Esophagus squamous epithelium (tissue), 5 donors: ENCODE measurements at regions not wholly inside any gene's neighbourhood (a gene's known extent, or its start where the extent isn't known, plus 50 kb on each side); places are given as distances from the start of the nearest gene placed in this dataset.

Experiments
- DNase-seq: peaks from one replicate; lab custom pipeline; 2025; lab: John Stamatoyannopoulos, UW
- H3K27ac ChIP-seq, 4 donors: fragments of 200-600 bp; sonication (generic); one replicate each; pipeline ENCODE4 v1.5.1; 2016 to 2019; ENCODE audit warnings: mild to moderate bottlenecking in 1 of 4
- H3K27me3 ChIP-seq, 4 donors: fragments of 200-600 bp; sonication (generic); 1 replicate in 3 of 4; 2 replicates in 1 of 4; pipeline versions ENCODE4 v1.5.1 to v1.6.0; 2017 to 2021; ENCODE audit warnings: antibody characterized with exemption in 1 of 4
- H3K36me3 ChIP-seq, 3 donors: fragments of 200-600 bp; sonication (generic); one replicate each; pipeline ENCODE4 v1.5.1; 2016 to 2019
- H3K4me1 ChIP-seq, 3 donors: fragments of 200-600 bp; sonication (generic); one replicate each; pipeline ENCODE4 v1.5.1; 2017 to 2019
- H3K4me3 ChIP-seq, 4 donors: fragments of 200-600 bp; sonication (generic); 1 replicate in 3 of 4; 2 replicates in 1 of 4; pipeline ENCODE4 v1.5.1; 2016 to 2019; ENCODE audit warnings: mild to moderate bottlenecking in 2 of 4, moderate library complexity in 1 of 4
- H3K9me3 ChIP-seq, 3 donors: fragments of 200-600 bp; sonication (generic); one replicate each; pipeline ENCODE4 v1.5.1; 2016 to 2019
- CTCF ChIP-seq, 6 experiments: fragments of 450-650 bp in 4 of 6; fragments of 200-600 bp in 2 of 6; sonication (generic) in 2 of 6; IDR thresholded peaks; one replicate each; pipeline ENCODE4 v1.5.1; 2016 to 2019; ENCODE audit warnings: antibody characterized with exemption in 6 of 6, mild to moderate bottlenecking in 4 of 6, moderate library complexity in 4 of 6
- POLR2A ChIP-seq, 4 donors: fragments of 450-650 bp; IDR thresholded peaks; one replicate each; pipeline ENCODE4 v1.6.1; 2017; ENCODE audit warnings: antibody characterized with exemption in 4 of 4, mild to moderate bottlenecking in 4 of 4, moderate library complexity in 3 of 4
- WGBS, 2 donors: methylation state at CpG; one replicate each; pipeline ENCODE4 v1.1.5; 2018; 5-methylcytosine and 5-hydroxymethylcytosine counted together
- intact Hi-C: fragments of 100-400 bp; cut with DNase I; formaldehyde crosslinking; loops from one replicate; pipeline ENCODE4 v1.15.0; 2022
- donor health status: DM: yes; HTN: yes; CAD: no.

- 95 to 96% methylated on average over 4 of the region's 4 CpGs for WGBS, 2 donors
- no peak overlapping the region for H3K4me3 ChIP-seq
- H3K4me1 ChIP-seq: peaks cover 0 to 4% (median 0%) of the 10 kb centered on the region in 3 donors
- no peak overlapping the region for H3K27ac ChIP-seq
- DNase-seq: no peak
- H3K36me3 ChIP-seq: no peaks in the 10 kb centered on the region
- H3K9me3 ChIP-seq: no peaks in the 10 kb centered on the region
- intact Hi-C loops: no loop called here
- TF ChIP-seq POLR2A (IDR thresholded peaks at IDR 0.05) (no peak), CTCF (IDR thresholded peaks at IDR 0.05) (no peak)
- peaks cover 0 to 4% (median 0%) of the 10 kb centered on the region in 4 donors for H3K27me3 ChIP-seq
Observed at GRCh38 chr15:61701455-61701854, 358.8 kb downstream of the VPS13C start.

DNA sequence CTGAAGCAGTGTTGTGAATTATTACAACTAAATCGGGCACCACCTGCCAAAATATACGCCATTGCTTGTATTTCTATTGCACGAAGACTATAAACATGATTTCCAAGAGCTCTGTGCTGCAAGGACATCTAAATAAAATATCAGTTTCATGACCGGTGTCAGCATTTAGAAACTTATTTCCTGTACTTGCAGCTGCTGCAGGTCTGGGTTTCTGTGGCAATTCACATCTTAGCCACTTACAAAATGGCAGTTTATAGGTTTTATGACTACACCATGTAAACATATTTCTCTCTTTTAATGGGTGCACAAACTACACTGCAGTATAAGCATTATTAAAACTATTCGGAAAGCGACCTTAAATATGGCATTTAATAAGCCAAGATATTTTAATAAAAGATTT, 359.4 kb downstream of the VPS13C start:
- no peak overlapping the region for H3K27ac ChIP-seq
- H3K27me3 ChIP-seq: peaks cover 0 to 4% (median 0%) of the 10 kb centered on the region in 4 donors
- TF ChIP-seq CTCF (IDR thresholded peaks at IDR 0.05) (no peak), POLR2A (IDR thresholded peaks at IDR 0.05) (no peak)
- no peaks in the 10 kb centered on the region for H3K36me3 ChIP-seq
- H3K9me3 ChIP-seq: no peaks in the 10 kb centered on the region
- DNase-seq: no peak
- intact Hi-C loops: no loop called here
- H3K4me1 ChIP-seq: peaks cover 0 to 4% (median 0%) of the 10 kb centered on the region in 3 donors
- H3K4me3 ChIP-seq: no peak overlapping the region
- 75 to 76% methylated on average over 6 of the region's 6 CpGs for WGBS, 2 donors

- Histone ChIP-seq H3K36me3 (no peaks in the 10 kb centered on the region), H3K9me3 (no peaks in the 10 kb centered on the region), H3K4me1 (peaks cover 0 to 3% (median 0%) of the 10 kb centered on the region in 3 donors), H3K27ac (no peak overlapping the region), H3K4me3 (no peak overlapping the region), H3K27me3 (peaks cover 0 to 4% (median 0%) of the 10 kb centered on the region in 4 donors)
- no peak for DNase-seq
- 89 to 100% methylated on average over 2 of the region's 2 CpGs for WGBS, 2 donors
- intact Hi-C loops: no loop called here
- TF ChIP-seq CTCF (IDR thresholded peaks at IDR 0.05): no peak
- no peak for TF ChIP-seq POLR2A (IDR thresholded peaks at IDR 0.05)
Observed at GRCh38 chr15:61697796-61698195, 362.5 kb downstream of the VPS13C start.

DNA sequence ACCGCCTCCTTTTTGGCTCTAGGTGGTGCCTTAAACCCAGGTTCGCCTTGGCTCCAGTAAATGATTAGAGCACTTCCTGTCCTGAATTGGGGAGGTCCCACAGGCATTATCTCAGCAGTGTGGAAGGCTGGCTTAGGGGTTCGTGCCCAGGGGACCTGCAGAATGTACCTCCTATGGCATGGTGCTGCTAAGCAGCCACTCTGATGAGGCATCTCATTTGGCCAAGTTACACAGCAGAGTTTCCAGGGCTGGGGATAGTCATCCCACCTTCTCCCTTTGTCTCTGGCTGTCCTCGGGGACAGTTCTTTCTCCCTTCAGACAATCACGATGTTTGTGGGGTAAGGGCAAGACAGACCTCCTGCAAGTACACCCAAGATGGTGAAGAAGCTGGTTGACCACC, 371.2 kb downstream of the VPS13C start:
- Histone ChIP-seq H3K4me3 (no peak overlapping the region), H3K4me1 (no peaks in the 10 kb centered on the region), H3K9me3 (no peaks in the 10 kb centered on the region), H3K36me3 (no peaks in the 10 kb centered on the region), H3K27me3 (peaks cover 0 to 15% (median 0%) of the 10 kb centered on the region in 4 donors), H3K27ac (no peak overlapping the region)
- intact Hi-C loops: no loop called here
- no peak for TF ChIP-seq POLR2A (IDR thresholded peaks at IDR 0.05)
- TF ChIP-seq CTCF (IDR thresholded peaks at IDR 0.05): no peak
- 82 to 84% methylated on average over 2 to 5 of the region's 5 CpGs for WGBS, 2 donors
- no peak for DNase-seq

DNA sequence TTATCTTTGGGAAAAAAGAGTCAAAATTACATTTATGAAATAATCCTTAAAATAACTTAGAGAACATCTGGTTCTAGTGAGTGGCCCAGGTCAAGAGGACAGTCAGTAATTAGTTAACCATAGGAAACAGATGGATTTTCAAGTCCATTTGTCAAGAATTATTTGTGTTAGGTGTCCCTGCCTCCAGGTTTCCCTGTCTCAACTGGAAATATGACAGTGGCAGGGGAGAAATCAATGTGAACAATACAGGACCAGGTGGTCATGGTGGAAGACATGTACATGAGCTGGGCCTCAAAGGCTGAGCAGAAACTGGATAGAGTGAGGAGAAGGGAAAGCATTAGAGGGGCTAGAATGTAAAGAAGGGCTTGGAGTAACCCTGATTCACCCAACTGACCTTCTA, 372.6 kb downstream of the VPS13C start:
- DNase-seq: no peak
- Histone ChIP-seq H3K4me3 (no peak overlapping the region), H3K9me3 (no peaks in the 10 kb centered on the region), H3K4me1 (no peaks in the 10 kb centered on the region), H3K27me3 (peaks cover 0 to 15% (median 0%) of the 10 kb centered on the region in 4 donors), H3K36me3 (no peaks in the 10 kb centered on the region), H3K27ac (no peak overlapping the region)
- TF ChIP-seq CTCF (IDR thresholded peaks at IDR 0.05) (no peak), POLR2A (IDR thresholded peaks at IDR 0.05) (no peak)
- intact Hi-C loops: no loop called here
